Endothelial cell of umbilical vein (primary cell): ENCODE measurements at regions not wholly inside any gene's neighbourhood (a gene's known extent, or its start where the extent isn't known, plus 50 kb on each side); places are given as distances from the start of the nearest gene placed in this dataset.

Experiments
- BruUV-seq: library from RNA; stranded (reverse); fragments of 400-500 nt; replicated peaks from 2 replicates; lab custom pipeline; 2021; lab: Mats Ljungman, UMichigan
- CTCF ChIA-PET: fragments of 300-600, 350-600 bp; sonication (Branson Sonifier 250); formaldehyde crosslinking; loops from one replicate; lab custom pipeline; 2021; ENCODE audit warnings: antibody characterized with exemption, inconsistent platforms; lab: Charles Lee
- POLR2A ChIA-PET: fragments of 300-600, 350-600 bp; sonication (Branson Sonifier 250); formaldehyde crosslinking; loops from one replicate; lab custom pipeline; 2021; ENCODE audit warnings: antibody characterized with exemption, inconsistent platforms; lab: Charles Lee
- DNase-seq: peaks from one replicate; pipeline ENCODE4 v3.0.0-alpha.2; 2011; ENCODE audit warnings: low read depth, low spot score
- FAIRE-seq: peaks from 2 replicates; lab custom pipeline; 2011; peaks lifted over from hg19 to GRCh38; lab: Jason Lieb, UNC
- H2AFZ ChIP-seq: 2 replicates; pipeline ENCODE4 v1.6.0; 2012; ENCODE audit warnings: low read depth, low read length, control low read depth, inconsistent platforms
- H3K27ac ChIP-seq: 2 replicates; pipeline ENCODE4 v1.5.1; 2011; ENCODE audit warnings: low read depth, mild to moderate bottlenecking, control low read depth, low read length, moderate library complexity; ENCODE audit not compliant: insufficient read depth
- H3K27me3 ChIP-seq, 2 experiments: 2 replicates each; pipeline versions ENCODE4 v1.6.0 to v1.6.1; 2011; ENCODE audit warnings: low read length in 2 of 2, mixed read lengths in 1 of 2; ENCODE audit not compliant: control insufficient read depth in 2 of 2, insufficient read depth in 2 of 2
- H3K36me3 ChIP-seq, 2 experiments: 2 replicates in 1 of 2; 3 replicates in 1 of 2; pipeline ENCODE4 v1.5.1; 2011; ENCODE audit warnings: low read length in 2 of 2, mild to moderate bottlenecking in 1 of 2, moderate library complexity in 1 of 2; ENCODE audit not compliant: control insufficient read depth in 2 of 2, insufficient read depth in 2 of 2; ENCODE audit errors: extremely low read depth in 1 of 2
- H3K4me1 ChIP-seq: 3 replicates; pipeline ENCODE4 v1.5.1; 2011; ENCODE audit warnings: mild to moderate bottlenecking, low read length; ENCODE audit not compliant: control insufficient read depth, insufficient read depth; ENCODE audit errors: extremely low read depth
- H3K4me2 ChIP-seq: 2 replicates; pipeline ENCODE4 v1.6.1; 2011; ENCODE audit warnings: low read length, control low read depth, mixed read lengths; ENCODE audit not compliant: insufficient read depth
- H3K4me3 ChIP-seq, 3 experiments: fragments of 200-600 bp in 1 of 3; sonication (generic), shearing (Covaris generic) in 1 of 3; replicated peaks in 1 of 3; 2 replicates each; pipeline ENCODE4 v1.5.1; 2011 to 2016; ENCODE audit warnings: control low read depth in 3 of 3, low read length in 3 of 3, mild to moderate bottlenecking in 2 of 3, inconsistent platforms in 1 of 3, low read depth in 1 of 3, moderate library complexity in 1 of 3; ENCODE audit not compliant: insufficient read depth in 1 of 3
- H3K79me2 ChIP-seq: 2 replicates; pipeline ENCODE4 v1.6.0; 2012; ENCODE audit warnings: low read length, inconsistent platforms; ENCODE audit not compliant: control insufficient read depth, insufficient read depth
- H3K9ac ChIP-seq: replicated peaks from 2 replicates; pipeline ENCODE3; 2011; ENCODE audit warnings: low read length, control low read depth; ENCODE audit not compliant: insufficient read depth; ENCODE audit errors: extremely low read depth
- H3K9me1 ChIP-seq: replicated peaks from 3 replicates; pipeline ENCODE4 v1.6.0; 2011; ENCODE audit warnings: mild to moderate bottlenecking, low read length; ENCODE audit not compliant: control insufficient read depth, insufficient read depth; ENCODE audit errors: extremely low read depth
- H3K9me3 ChIP-seq: replicated peaks from 2 replicates; pipeline ENCODE4 v1.5.1; 2012; ENCODE audit warnings: low read length, inconsistent platforms; ENCODE audit not compliant: control insufficient read depth, insufficient read depth
- H4K20me1 ChIP-seq: replicated peaks from 2 replicates; pipeline ENCODE3; 2011; ENCODE audit warnings: mild to moderate bottlenecking, low read length; ENCODE audit not compliant: control insufficient read depth, insufficient read depth; ENCODE audit errors: extremely low read depth
- CTCF ChIP-seq, 2 donors: IDR thresholded peaks; 1 replicate in 1 of 2; 2 replicates in 1 of 2; pipeline ENCODE4 v1.5.1; 2011; ENCODE audit warnings: low read length in 2 of 2, mild to moderate bottlenecking in 2 of 2, moderate library complexity in 2 of 2, control low read depth in 1 of 2, inconsistent platforms in 1 of 2, low read depth in 1 of 2; ENCODE audit not compliant: insufficient read depth in 1 of 2; ENCODE audit errors: extremely low read depth in 1 of 2
- EZH2 ChIP-seq: IDR thresholded peaks from 2 replicates; pipeline ENCODE4 v1.6.1; 2012; ENCODE audit warnings: borderline replicate concordance, low read depth, mild to moderate bottlenecking, moderate library complexity, low read length, inconsistent platforms; ENCODE audit not compliant: severe bottlenecking
- FOS ChIP-seq: IDR thresholded peaks from 2 replicates; pipeline ENCODE4 v1.6.1; 2011; ENCODE audit warnings: mild to moderate bottlenecking, low read length, moderate library complexity, borderline replicate concordance; ENCODE audit not compliant: insufficient read depth
- GATA2 ChIP-seq: IDR thresholded peaks from 2 replicates; pipeline ENCODE4 v1.7.0; 2011; ENCODE audit warnings: low read depth, mild to moderate bottlenecking, moderate library complexity, mixed read lengths, low read length; ENCODE audit not compliant: insufficient read length, insufficient read depth
- JUN ChIP-seq: IDR thresholded peaks from 2 replicates; pipeline ENCODE4 v1.6.1; 2011; ENCODE audit warnings: borderline replicate concordance, low read depth; ENCODE audit not compliant: insufficient read length, insufficient read depth
- MAX ChIP-seq: IDR thresholded peaks from 2 replicates; pipeline ENCODE4 v1.6.1; 2011; ENCODE audit not compliant: insufficient read depth, insufficient read length
- MYC ChIP-seq: IDR thresholded peaks from one replicate; pipeline ENCODE4 v1.6.1; 2011; ENCODE audit warnings: mild to moderate bottlenecking, low read depth, low read length
- POLR2A ChIP-seq: IDR thresholded peaks from 2 replicates; pipeline ENCODE4 v1.6.1; 2012; ENCODE audit warnings: low read depth, mild to moderate bottlenecking, control low read depth, low read length
- POLR2AphosphoS5 ChIP-seq: IDR thresholded peaks from 2 replicates; pipeline ENCODE4 v1.6.1; 2012; ENCODE audit warnings: low read depth, mild to moderate bottlenecking, control low read depth, low read length, moderate library complexity; ENCODE audit not compliant: insufficient read depth
- dilution Hi-C: fragments of 300-500 bp; cut with MboI; formaldehyde crosslinking; loops from one replicate; pipeline ENCODE4 v1.15.0; 2019; ENCODE audit warnings: low sequenced_read_pairs; ENCODE audit not compliant: extremely low pct_ligation_motif_present
- intact Hi-C: fragments of 100-400 bp; cut with micrococcal nuclease; formaldehyde crosslinking; loops from one replicate; pipeline ENCODE4 v1.10.0; 2022

- peaks cover 0 to 4% of the 10 kb centered on the region in 2 experiments for H3K27me3 ChIP-seq
- TF ChIP-seq JUN (no peak), CTCF (IDR thresholded peaks at IDR 0.05; ENCODE audit: extremely low read depth in 1 of 2, insufficient read depth in 1 of 2, low read depth in 1 of 2, low read length in 2 of 2) (no peak), MYC (no peak), GATA2 (no peak), EZH2 (no peak), POLR2AphosphoS5 (no peak), MAX (no peak), POLR2A (no peak), FOS (no peak)
- no peak overlapping the region for H3K4me3 ChIP-seq
- H2AFZ ChIP-seq = no peak overlapping the region
- H3K9ac ChIP-seq = no peak overlapping the region
- H3K9me1 ChIP-seq = no peaks in the 10 kb centered on the region
- no peaks in the 10 kb centered on the region for H3K79me2 ChIP-seq
- CTCF ChIA-PET = interaction anchor here (0.5 kb wide), 1 partner anchor 517 kb away, joined by 3 read pairs; no protein-coding TSS in a partner anchor
- intact Hi-C loops (no loop called here), dilution Hi-C loops (no loop called here)
- POLR2A ChIA-PET = no interaction called here
- no peaks in the 10 kb centered on the region for H4K20me1 ChIP-seq
- DNase-seq (no peak), FAIRE-seq (no peak)
- no peaks in the 10 kb centered on the region for H3K9me3 ChIP-seq
- H3K27ac ChIP-seq = no peak overlapping the region
- H3K4me1 ChIP-seq = no peaks in the 10 kb centered on the region
- no peak overlapping the region for H3K4me2 ChIP-seq
- no TSS peak for BruUV-seq
- no peaks in the 10 kb centered on the region for H3K36me3 ChIP-seq
Measured at GRCh38 chr5:143664623-143665022, 147.3 kb upstream of the HMHB1 start.
